DOHH2 (cell line): ENCODE measurements at regions not wholly inside any gene's neighbourhood (a gene's known extent, or its start where the extent isn't known, plus 50 kb on each side); places are given as distances from the start of the nearest gene placed in this dataset.

Source experiments
- EZH2phosphoT487 ChIP-seq: fragments of 200-600 bp; sonication (generic); IDR thresholded peaks from 2 replicates; pipeline ENCODE4 v1.6.1; 2017; ENCODE audit warnings: borderline replicate concordance, mild to moderate bottlenecking, antibody characterized with exemption, low read length, moderate library complexity, mixed read lengths
- TF ChIP-seq, protein P1 (sequence below): fragments of 200-600 bp; sonication (generic); IDR thresholded peaks from one replicate; pipeline ENCODE4 v1.5.1; 2014; ENCODE audit warnings: antibody characterized with exemption, mild to moderate bottlenecking, low read depth, low read length; ENCODE audit not compliant: poor library complexity, severe bottlenecking

DNA sequence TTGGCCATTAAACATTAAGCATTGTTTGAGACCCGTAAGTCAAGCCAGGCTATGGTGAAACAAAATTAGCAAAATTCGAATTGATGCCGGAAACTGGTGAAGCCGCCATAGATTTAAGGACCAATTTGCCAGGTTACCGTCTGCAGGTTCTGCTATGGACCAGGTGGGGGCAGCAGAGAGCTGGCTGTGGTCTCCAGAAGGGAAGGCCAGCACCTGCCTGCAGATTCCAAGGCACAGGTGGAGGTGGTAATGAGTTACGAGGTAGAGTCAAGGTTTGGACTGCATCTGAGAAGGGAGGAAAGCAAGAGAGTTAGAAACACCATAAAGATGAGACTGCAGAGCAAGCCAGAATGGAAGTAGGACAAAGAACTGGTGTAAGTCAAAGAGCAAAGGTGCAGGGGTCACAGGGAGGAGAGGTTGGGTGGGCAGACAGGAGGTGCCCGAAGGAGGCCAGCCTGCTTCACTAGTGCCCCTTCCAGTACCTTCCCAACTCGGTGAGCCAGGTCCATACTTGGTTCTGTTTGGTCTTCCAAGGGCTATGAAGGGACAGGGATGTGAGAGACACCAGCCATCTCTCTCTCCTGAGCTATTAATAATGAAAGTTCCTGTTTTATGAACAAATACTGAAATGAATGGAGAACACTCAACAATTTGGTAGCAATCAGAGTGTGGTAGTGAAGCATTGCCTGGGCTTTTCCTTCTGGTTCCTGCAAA, 131.6 kb upstream of the ESR1 start:
- TF ChIP-seq, protein P1, sequence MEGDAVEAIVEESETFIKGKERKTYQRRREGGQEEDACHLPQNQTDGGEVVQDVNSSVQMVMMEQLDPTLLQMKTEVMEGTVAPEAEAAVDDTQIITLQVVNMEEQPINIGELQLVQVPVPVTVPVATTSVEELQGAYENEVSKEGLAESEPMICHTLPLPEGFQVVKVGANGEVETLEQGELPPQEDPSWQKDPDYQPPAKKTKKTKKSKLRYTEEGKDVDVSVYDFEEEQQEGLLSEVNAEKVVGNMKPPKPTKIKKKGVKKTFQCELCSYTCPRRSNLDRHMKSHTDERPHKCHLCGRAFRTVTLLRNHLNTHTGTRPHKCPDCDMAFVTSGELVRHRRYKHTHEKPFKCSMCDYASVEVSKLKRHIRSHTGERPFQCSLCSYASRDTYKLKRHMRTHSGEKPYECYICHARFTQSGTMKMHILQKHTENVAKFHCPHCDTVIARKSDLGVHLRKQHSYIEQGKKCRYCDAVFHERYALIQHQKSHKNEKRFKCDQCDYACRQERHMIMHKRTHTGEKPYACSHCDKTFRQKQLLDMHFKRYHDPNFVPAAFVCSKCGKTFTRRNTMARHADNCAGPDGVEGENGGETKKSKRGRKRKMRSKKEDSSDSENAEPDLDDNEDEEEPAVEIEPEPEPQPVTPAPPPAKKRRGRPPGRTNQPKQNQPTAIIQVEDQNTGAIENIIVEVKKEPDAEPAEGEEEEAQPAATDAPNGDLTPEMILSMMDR, result peak; percentile 97
- no peak for TF ChIP-seq EZH2phosphoT487
